GM08714 (cell line): ENCODE measurements at regions not wholly inside any gene's neighbourhood (a gene's known extent, or its start where the extent isn't known, plus 50 kb on each side); places are given as distances from the start of the nearest gene placed in this dataset.

Experiments used
- H3K4me3 ChIP-seq: fragments of 200-500 bp; sonication (Bioruptor generic); 2 replicates; pipeline ENCODE4 v1.5.1; 2014; ENCODE audit warnings: mild to moderate bottlenecking, low read length, inconsistent platforms
- ZNF274 ChIP-seq: IDR thresholded peaks from 2 replicates; pipeline ENCODE4 v1.6.1; 2012; ENCODE audit warnings: mild to moderate bottlenecking, low read depth, low read length

- H3K4me3 ChIP-seq, result no peak overlapping the region
- TF ChIP-seq ZNF274, result no peak
Measured at GRCh38 chr2:104531122-104531521, 322.8 kb upstream of the POU3F3 start.

GRCh38 chr2:104537116-104537515, 316.8 kb upstream of the POU3F3 start:
- TF ChIP-seq ZNF274, result no peak
- no peak overlapping the region for H3K4me3 ChIP-seq

- TF ChIP-seq ZNF274, result no peak
- H3K4me3 ChIP-seq, result no peak overlapping the region; the same call in 1 of the 2 replicates
Measured at GRCh38 chr2:104538077-104538476, 315.8 kb upstream of the POU3F3 start.

GRCh38 chr2:104539649-104540048, 314.3 kb upstream of the POU3F3 start:
- no peak overlapping the region for H3K4me3 ChIP-seq
- no peak for TF ChIP-seq ZNF274

- TF ChIP-seq ZNF274, result no peak
- no peak overlapping the region for H3K4me3 ChIP-seq
Measured at GRCh38 chr2:104545055-104545454, 308.9 kb upstream of the POU3F3 start.

GRCh38 chr2:104546537-104546936, 307.4 kb upstream of the POU3F3 start:
- H3K4me3 ChIP-seq, result no peak overlapping the region
- TF ChIP-seq ZNF274, result no peak

- H3K4me3 ChIP-seq, result no peak overlapping the region
- TF ChIP-seq ZNF274, result no peak
Measured at GRCh38 chr2:104547221-104547620, 306.7 kb upstream of the POU3F3 start.

GRCh38 chr2:104561251-104561650, 292.7 kb upstream of the POU3F3 start:
- H3K4me3 ChIP-seq, result no peak overlapping the region
- no peak for TF ChIP-seq ZNF274

- no peak overlapping the region for H3K4me3 ChIP-seq
Measured at GRCh38 chr2:104562537-104562936, 291.4 kb upstream of the POU3F3 start.

GRCh38 chr2:104563398-104563996, 290.4 kb upstream of the POU3F3 start:
- H3K4me3 ChIP-seq, result no peak overlapping the region

More at GRCh38 chr2:104562537-104562936, 291.4 kb upstream of the POU3F3 start:
- TF ChIP-seq ZNF274, result no peak

GRCh38 chr2:104568247-104568646, 285.7 kb upstream of the POU3F3 start:
- no peak for TF ChIP-seq ZNF274

More at GRCh38 chr2:104563398-104563996, 290.4 kb upstream of the POU3F3 start:
- TF ChIP-seq ZNF274, result no peak

GRCh38 chr2:104570259-104570658, 283.7 kb upstream of the POU3F3 start:
- no peak overlapping the region for H3K4me3 ChIP-seq
- TF ChIP-seq ZNF274, result no peak

More at GRCh38 chr2:104568247-104568646, 285.7 kb upstream of the POU3F3 start:
- H3K4me3 ChIP-seq, result no peak overlapping the region

- TF ChIP-seq ZNF274, result no peak
Measured at GRCh38 chr2:104572834-104573233, 281.1 kb upstream of the POU3F3 start.

GRCh38 chr2:104574367-104574766, 279.5 kb upstream of the POU3F3 start:
- no peak for TF ChIP-seq ZNF274
- no peak overlapping the region for H3K4me3 ChIP-seq

More at GRCh38 chr2:104572834-104573233, 281.1 kb upstream of the POU3F3 start:
- no peak overlapping the region for H3K4me3 ChIP-seq

GRCh38 chr2:104577143-104577542, 276.8 kb upstream of the POU3F3 start:
- TF ChIP-seq ZNF274, result no peak

GRCh38 chr2:104582471-104582870, 271.4 kb upstream of the POU3F3 start:
- TF ChIP-seq ZNF274, result no peak
- no peak overlapping the region for H3K4me3 ChIP-seq

More at GRCh38 chr2:104577143-104577542, 276.8 kb upstream of the POU3F3 start:
- no peak overlapping the region for H3K4me3 ChIP-seq

- TF ChIP-seq ZNF274, result no peak
- no peak overlapping the region for H3K4me3 ChIP-seq
Measured at GRCh38 chr2:104583811-104584210, 270.1 kb upstream of the POU3F3 start.
